ENCODE measurements at regions not wholly inside any gene's neighbourhood (a gene's known extent, or its start where the extent isn't known, plus 50 kb on each side); places are given as distances from the start of the nearest gene placed in this dataset.
"Not testable (repeated sequence)": the region's sequence is repeated elsewhere in the genome, so short reads cannot be mapped to it uniquely, and the experiment has no call there.

- H3K4me3 Mint-ChIP-seq (ENCODE audit: unreplicated experiment): no peak overlapping the region
- no peaks in the 10 kb centered on the region for H3K4me1 Mint-ChIP-seq (ENCODE audit: low read depth)
- H3K9me3 Mint-ChIP-seq (ENCODE audit: low read depth): no peaks in the 10 kb centered on the region
- H3K27ac Mint-ChIP-seq (ENCODE audit: unreplicated experiment): no peak overlapping the region
- TF ChIP-seq CTCF (IDR thresholded peaks at IDR 0.05): no peak
- no peaks in the 10 kb centered on the region for H3K36me3 Mint-ChIP-seq (ENCODE audit: low read depth)
- peaks cover 9% of the 10 kb centered on the region for H3K27me3 Mint-ChIP-seq (ENCODE audit: low read depth)
- no peak for DNase-seq (ENCODE audit: low spot score)
These were observed 278.7 kb upstream of the CHRM3 start for GRCh38 chr1:239107676-239108075.

- H3K4me3 Mint-ChIP-seq (ENCODE audit: unreplicated experiment); H3K27ac Mint-ChIP-seq (ENCODE audit: unreplicated experiment); H3K4me1 Mint-ChIP-seq (ENCODE audit: low read depth); DNase-seq (ENCODE audit: low spot score); H3K27me3 Mint-ChIP-seq (ENCODE audit: low read depth); H3K9me3 Mint-ChIP-seq (ENCODE audit: low read depth); H3K36me3 Mint-ChIP-seq (ENCODE audit: low read depth): not testable (repeated sequence)
These were observed 279.7 kb upstream of the CHRM3 start for GRCh38 chr1:239106689-239107088.

GRCh38 chr1:239098400-239099037 is 287.8 kb upstream of the CHRM3 start:
- H3K36me3 Mint-ChIP-seq (ENCODE audit: low read depth): no peaks in the 10 kb centered on the region

GRCh38 chr1:239091537-239091936 is 294.8 kb upstream of the CHRM3 start:
- Mint-ChIP-seq H3K36me3 (ENCODE audit: low read depth) (no peaks in the 10 kb centered on the region), H3K27me3 (ENCODE audit: low read depth) (no peaks in the 10 kb centered on the region), H3K27ac (ENCODE audit: unreplicated experiment) (no peak overlapping the region), H3K4me1 (ENCODE audit: low read depth) (no peaks in the 10 kb centered on the region), H3K9me3 (ENCODE audit: low read depth) (no peaks in the 10 kb centered on the region), H3K4me3 (ENCODE audit: unreplicated experiment) (no peak overlapping the region)
- no peak for TF ChIP-seq CTCF (IDR thresholded peaks at IDR 0.05)
- DNase-seq (ENCODE audit: low spot score): no peak

More at GRCh38 chr1:239098400-239099037, 287.8 kb upstream of the CHRM3 start:
- DNase-seq (ENCODE audit: low spot score): no peak
- TF ChIP-seq CTCF (IDR thresholded peaks at IDR 0.05): no peak
- no peaks in the 10 kb centered on the region for H3K9me3 Mint-ChIP-seq (ENCODE audit: low read depth)
- peaks cover 1% of the 10 kb centered on the region for H3K27me3 Mint-ChIP-seq (ENCODE audit: low read depth)
- no peaks in the 10 kb centered on the region for H3K4me1 Mint-ChIP-seq (ENCODE audit: low read depth)
- no peak overlapping the region for H3K4me3 Mint-ChIP-seq (ENCODE audit: unreplicated experiment)
- no peak overlapping the region for H3K27ac Mint-ChIP-seq (ENCODE audit: unreplicated experiment)

- no peak for DNase-seq (ENCODE audit: low spot score)
- Mint-ChIP-seq H3K4me1 (ENCODE audit: low read depth) (no peaks in the 10 kb centered on the region), H3K9me3 (ENCODE audit: low read depth) (peaks cover 30% of the 10 kb centered on the region), H3K4me3 (ENCODE audit: unreplicated experiment) (no peak overlapping the region), H3K27me3 (ENCODE audit: low read depth) (peaks cover 2% of the 10 kb centered on the region), H3K36me3 (ENCODE audit: low read depth) (no peaks in the 10 kb centered on the region), H3K27ac (ENCODE audit: unreplicated experiment) (no peak overlapping the region)
- TF ChIP-seq CTCF (IDR thresholded peaks at IDR 0.05): no peak
These were observed 301.8 kb upstream of the CHRM3 start for GRCh38 chr1:239084459-239085080.

GRCh38 chr1:239081947-239082346 is 304.4 kb upstream of the CHRM3 start:
- H3K36me3 Mint-ChIP-seq (ENCODE audit: low read depth); H3K27me3 Mint-ChIP-seq (ENCODE audit: low read depth); H3K4me1 Mint-ChIP-seq (ENCODE audit: low read depth); DNase-seq (ENCODE audit: low spot score); H3K4me3 Mint-ChIP-seq (ENCODE audit: unreplicated experiment); H3K27ac Mint-ChIP-seq (ENCODE audit: unreplicated experiment): not testable (repeated sequence)
- peaks cover 38% of the 10 kb centered on the region for H3K9me3 Mint-ChIP-seq (ENCODE audit: low read depth)

Measured in chondrocyte (in vitro differentiated cells).